Thyroid gland (tissue), 4 donors: ENCODE measurements at regions not wholly inside any gene's neighbourhood (a gene's known extent, or its start where the extent isn't known, plus 50 kb on each side); places are given as distances from the start of the nearest gene placed in this dataset.

Experiments used
- DNase-seq, 2 donors: peaks; one replicate each; pipeline ENCODE4 v3.0.0-alpha.2; 2019
- H3K27ac ChIP-seq, 3 donors: fragments of 200-600 bp; sonication (generic); 1 replicate in 2 of 3; 2 replicates in 1 of 3; pipeline ENCODE4 v1.5.1; 2016 to 2019; ENCODE audit warnings: mild to moderate bottlenecking in 1 of 3, moderate library complexity in 1 of 3
- H3K27me3 ChIP-seq: fragments of 200-600 bp; sonication (generic); one replicate; pipeline ENCODE4 v1.5.1; 2019
- H3K36me3 ChIP-seq, 2 donors: fragments of 200-600 bp; sonication (generic); one replicate each; pipeline ENCODE4 v1.5.1; 2016 to 2019
- H3K4me1 ChIP-seq, 2 donors: fragments of 200-600 bp; sonication (generic); one replicate each; pipeline ENCODE4 v1.5.1; 2017 to 2019
- H3K4me3 ChIP-seq, 3 donors: fragments of 200-600 bp; sonication (generic); replicated peaks in 1 of 3; 1 replicate in 2 of 3; 2 replicates in 1 of 3; pipeline ENCODE4 v1.5.1; 2016; ENCODE audit warnings: mild to moderate bottlenecking in 1 of 3
- H3K9me3 ChIP-seq: fragments of 200-600 bp; sonication (generic); one replicate; pipeline ENCODE4 v1.5.1; 2017
- POLR2A ChIP-seq, 2 donors: fragments of 450-650 bp; IDR thresholded peaks; one replicate each; pipeline ENCODE4 v1.6.1; 2017; ENCODE audit warnings: antibody characterized with exemption in 2 of 2, mild to moderate bottlenecking in 2 of 2, moderate library complexity in 1 of 2
- WGBS, 2 donors: methylation state at CpG; one replicate each; pipeline ENCODE4 v1.1.5; 2017; 5-methylcytosine and 5-hydroxymethylcytosine counted together
- intact Hi-C: fragments of 100-400 bp; cut with DNase I; formaldehyde crosslinking; loops from one replicate; pipeline ENCODE4 v1.15.1; 2023
- TF ChIP-seq, protein P1 (sequence below), 6 experiments: fragments of 200-600 bp in 3 of 6; fragments of 450-650 bp in 3 of 6; sonication (generic) in 3 of 6; IDR thresholded peaks; one replicate each; pipeline ENCODE4 v1.5.1; 2016 to 2019; ENCODE audit warnings: antibody characterized with exemption in 6 of 6, mild to moderate bottlenecking in 2 of 6, inconsistent platforms in 1 of 6, moderate library complexity in 1 of 6

DNA sequence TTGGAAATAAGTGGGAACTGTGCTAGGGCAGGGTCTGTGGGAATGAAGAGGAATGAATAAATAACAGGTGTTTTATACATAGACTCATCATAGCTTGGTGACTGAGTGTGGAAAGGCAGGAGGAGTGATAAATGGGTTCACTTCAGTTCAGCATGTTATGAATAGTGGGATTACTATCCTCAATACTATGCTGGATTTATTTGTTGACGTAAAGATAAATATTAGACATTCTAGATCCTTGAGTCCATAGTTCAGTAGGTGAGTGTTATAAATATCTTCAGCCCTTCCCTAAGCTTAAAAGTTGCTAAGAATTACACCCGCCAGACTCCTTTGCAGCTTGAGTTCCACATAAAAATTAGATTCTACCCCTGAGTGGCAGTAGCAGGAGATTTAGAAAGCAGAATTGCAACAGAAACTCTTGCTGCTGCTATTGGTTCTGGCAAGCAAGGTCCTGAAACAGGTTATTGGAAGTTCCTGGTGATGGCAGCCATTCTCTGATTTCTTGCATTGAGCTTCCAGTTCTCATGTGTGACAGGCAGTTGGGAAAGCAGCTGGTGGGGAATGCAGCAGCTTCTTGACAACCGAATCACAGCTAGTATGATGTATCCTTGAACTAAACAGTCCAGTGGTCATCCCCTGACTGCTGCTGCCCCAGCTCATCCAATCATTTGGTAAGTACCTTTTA, 1558.9 kb downstream of the FAM181B start:
- H3K4me3 ChIP-seq, result no peak overlapping the region
- no peaks in the 10 kb centered on the region for H3K27me3 ChIP-seq
- no peaks in the 10 kb centered on the region for H3K36me3 ChIP-seq
- no peaks in the 10 kb centered on the region for H3K9me3 ChIP-seq
- no peaks in the 10 kb centered on the region for H3K4me1 ChIP-seq
- intact Hi-C loops, result no loop called here
- no peak overlapping the region for H3K27ac ChIP-seq
- TF ChIP-seq POLR2A (IDR thresholded peaks at IDR 0.05), result no peak
- TF ChIP-seq, protein P1, sequence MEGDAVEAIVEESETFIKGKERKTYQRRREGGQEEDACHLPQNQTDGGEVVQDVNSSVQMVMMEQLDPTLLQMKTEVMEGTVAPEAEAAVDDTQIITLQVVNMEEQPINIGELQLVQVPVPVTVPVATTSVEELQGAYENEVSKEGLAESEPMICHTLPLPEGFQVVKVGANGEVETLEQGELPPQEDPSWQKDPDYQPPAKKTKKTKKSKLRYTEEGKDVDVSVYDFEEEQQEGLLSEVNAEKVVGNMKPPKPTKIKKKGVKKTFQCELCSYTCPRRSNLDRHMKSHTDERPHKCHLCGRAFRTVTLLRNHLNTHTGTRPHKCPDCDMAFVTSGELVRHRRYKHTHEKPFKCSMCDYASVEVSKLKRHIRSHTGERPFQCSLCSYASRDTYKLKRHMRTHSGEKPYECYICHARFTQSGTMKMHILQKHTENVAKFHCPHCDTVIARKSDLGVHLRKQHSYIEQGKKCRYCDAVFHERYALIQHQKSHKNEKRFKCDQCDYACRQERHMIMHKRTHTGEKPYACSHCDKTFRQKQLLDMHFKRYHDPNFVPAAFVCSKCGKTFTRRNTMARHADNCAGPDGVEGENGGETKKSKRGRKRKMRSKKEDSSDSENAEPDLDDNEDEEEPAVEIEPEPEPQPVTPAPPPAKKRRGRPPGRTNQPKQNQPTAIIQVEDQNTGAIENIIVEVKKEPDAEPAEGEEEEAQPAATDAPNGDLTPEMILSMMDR (IDR thresholded peaks at IDR 0.05), result no peak
- DNase-seq, result no peak
- 82 to 87% methylated on average over 3 of the region's 3 CpGs for WGBS, 2 donors

GRCh38 chr11:81165164-81165563, 1568.5 kb downstream of the FAM181B start:
- Histone ChIP-seq H3K27ac (no peak overlapping the region), H3K4me1 (no peaks in the 10 kb centered on the region), H3K36me3 (no peaks in the 10 kb centered on the region), H3K27me3 (no peaks in the 10 kb centered on the region), H3K4me3 (no peak overlapping the region), H3K9me3 (no peaks in the 10 kb centered on the region)
- 42 to 44% methylated on average over 1 of the region's 1 CpG for WGBS, 2 donors
- no peak for TF ChIP-seq POLR2A (IDR thresholded peaks at IDR 0.05)
- TF ChIP-seq, protein P1 (IDR thresholded peaks at IDR 0.05), result no peak
- no peak for DNase-seq
- intact Hi-C loops, result no loop called here

DNA sequence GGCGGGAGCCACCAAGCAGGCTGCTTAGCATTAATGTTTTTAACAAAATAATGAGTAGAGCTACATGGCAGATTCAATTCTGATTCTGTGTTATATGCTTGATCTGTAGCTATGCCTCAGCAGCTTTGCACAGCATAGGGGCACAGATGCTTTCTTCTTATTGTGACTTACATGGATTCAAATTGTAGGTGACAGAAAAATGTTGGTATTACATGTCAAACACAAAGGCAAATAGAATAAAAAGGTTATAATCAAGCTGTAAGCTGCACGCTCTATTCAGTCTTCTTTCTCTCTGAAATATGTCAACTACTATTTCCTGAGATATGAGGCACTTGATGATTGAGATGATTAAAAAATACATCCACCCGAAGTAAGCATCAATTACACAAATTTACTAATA, 1573.8 kb downstream of the FAM181B start:
- Histone ChIP-seq H3K4me3 (no peak overlapping the region), H3K27ac (no peak overlapping the region), H3K9me3 (no peaks in the 10 kb centered on the region), H3K27me3 (no peaks in the 10 kb centered on the region), H3K4me1 (no peaks in the 10 kb centered on the region), H3K36me3 (no peaks in the 10 kb centered on the region)
- DNase-seq, result no peak
- TF ChIP-seq, protein P1 (IDR thresholded peaks at IDR 0.05), result no peak
- TF ChIP-seq POLR2A (IDR thresholded peaks at IDR 0.05), result no peak
- WGBS, 2 donors, result 81 to 84% methylated on average over 3 of the region's 3 CpGs
- intact Hi-C loops, result no loop called here

DNA sequence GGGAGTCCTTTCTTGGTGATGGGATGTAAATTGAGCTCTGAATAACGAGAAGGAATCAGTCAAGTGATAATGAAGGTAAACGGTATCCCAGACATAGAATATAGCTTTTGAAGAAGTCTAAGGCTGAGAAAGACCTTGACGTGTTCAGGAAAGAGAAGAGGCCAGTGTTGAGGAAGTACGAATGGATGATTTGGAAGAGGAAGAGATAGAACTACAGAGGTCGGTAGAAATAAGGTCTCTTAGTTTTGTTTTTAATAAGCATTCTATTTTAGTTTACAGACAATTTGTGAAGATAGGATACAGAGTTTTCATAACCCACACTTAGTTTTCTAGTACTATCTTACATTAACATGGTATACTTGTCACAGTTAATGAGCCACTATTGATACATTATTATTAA, 1598.1 kb downstream of the FAM181B start:
- no peak for TF ChIP-seq POLR2A (IDR thresholded peaks at IDR 0.05)
- DNase-seq, result no peak
- 79 to 83% methylated on average over 5 of the region's 5 CpGs for WGBS, 2 donors
- intact Hi-C loops, result no loop called here
- Histone ChIP-seq H3K27ac (no peak overlapping the region), H3K9me3 (no peaks in the 10 kb centered on the region), H3K36me3 (no peaks in the 10 kb centered on the region), H3K4me1 (no peaks in the 10 kb centered on the region), H3K27me3 (no peaks in the 10 kb centered on the region), H3K4me3 (no peak overlapping the region)

- TF ChIP-seq POLR2A (IDR thresholded peaks at IDR 0.05), result no peak
- TF ChIP-seq, protein P1 (IDR thresholded peaks at IDR 0.05), result no peak
- Histone ChIP-seq H3K36me3 (no peaks in the 10 kb centered on the region), H3K4me1 (no peaks in the 10 kb centered on the region), H3K27me3 (no peaks in the 10 kb centered on the region), H3K27ac (no peak overlapping the region), H3K9me3 (no peaks in the 10 kb centered on the region), H3K4me3 (no peak overlapping the region)
- intact Hi-C loops, result no loop called here
- WGBS, 2 donors, result 72 to 76% methylated on average over 3 of the region's 3 CpGs
- no peak for DNase-seq
These were observed 1604.0 kb downstream of the FAM181B start for GRCh38 chr11:81129618-81130017.
